Left lung (tissue), 4 donors: ENCODE measurements at regions not wholly inside any gene's neighbourhood (a gene's known extent, or its start where the extent isn't known, plus 50 kb on each side); places are given as distances from the start of the nearest gene placed in this dataset.
"Not testable (repeated sequence)": the region's sequence is repeated elsewhere in the genome, so short reads cannot be mapped to it uniquely, and the experiment has no call there.

Source experiments
- ATAC-seq: fragments of 200-7000 bp; cut with Tn5 transposase; one replicate; pipeline ENCODE4 v1.9.1; 2020; ENCODE audit warnings: moderate library complexity
- DNase-seq, 4 donors: peaks; one replicate each; pipeline ENCODE4 v3.0.0-alpha.2; 2013 to 2020
- H3K27ac ChIP-seq, 2 donors: fragments of 200-600 bp; sonication (generic) in 1 of 2; one replicate each; pipeline versions ENCODE4 v1.5.0 to v1.8.0; 2020 to 2021
- H3K27me3 ChIP-seq, 2 donors: fragments of 200-600 bp; sonication (generic) in 1 of 2; one replicate each; pipeline versions ENCODE4 v1.5.0 to v1.8.0; 2020 to 2021
- H3K36me3 ChIP-seq, 2 donors: fragments of 200-600 bp; sonication (generic) in 1 of 2; one replicate each; pipeline versions ENCODE4 v1.5.0 to v1.8.0; 2020 to 2021
- H3K4me1 ChIP-seq, 2 donors: fragments of 200-600 bp; one replicate each; pipeline ENCODE4 v1.8.0; 2021
- H3K4me3 ChIP-seq, 2 donors: fragments of 200-600 bp; sonication (generic) in 1 of 2; one replicate each; pipeline versions ENCODE4 v1.5.0 to v1.8.0; 2020 to 2021; ENCODE audit warnings: mild to moderate bottlenecking in 1 of 2
- H3K9me3 ChIP-seq, 2 donors: fragments of 200-600 bp; sonication (generic) in 1 of 2; one replicate each; pipeline versions ENCODE4 v1.5.0 to v1.8.0; 2020 to 2021
- CTCF ChIP-seq, 2 donors: fragments of 200-600 bp; sonication (generic) in 1 of 2; IDR thresholded peaks; one replicate each; pipeline versions ENCODE4 v1.5.0 to v1.8.0; 2021; ENCODE audit warnings: antibody characterized with exemption in 2 of 2
- intact Hi-C, 2 donors: fragments of 100-400 bp; cut with DNase I; formaldehyde crosslinking; loops; one replicate each; pipeline versions ENCODE4 v1.11.2 to v1.14.2; 2022
- donor health status: DM: no; HTN: yes; CAD: no.
- donor health status: DM: no; HTN: no; CAD: no.

- intact Hi-C loops = no loop called here
- no peak overlapping the region for H3K27ac ChIP-seq
- no peaks in the 10 kb centered on the region for H3K9me3 ChIP-seq
- H3K4me1 ChIP-seq = no peaks in the 10 kb centered on the region
- DNase-seq = no peak
- H3K36me3 ChIP-seq = no peaks in the 10 kb centered on the region
- H3K27me3 ChIP-seq = no peaks in the 10 kb centered on the region
- no peak overlapping the region for H3K4me3 ChIP-seq
- ATAC-seq = no peak
- no peak for TF ChIP-seq CTCF (IDR thresholded peaks at IDR 0.05)
Observed at GRCh38 chr1:96581772-96582171, 139.8 kb upstream of the PTBP2 start.

GRCh38 chr1:96583903-96584302, 137.7 kb upstream of the PTBP2 start:
- no peak for DNase-seq
- TF ChIP-seq CTCF (IDR thresholded peaks at IDR 0.05) = no peak
- Histone ChIP-seq H3K36me3 (no peaks in the 10 kb centered on the region), H3K4me3 (no peak overlapping the region), H3K27me3 (no peaks in the 10 kb centered on the region), H3K4me1 (no peaks in the 10 kb centered on the region), H3K9me3 (no peaks in the 10 kb centered on the region), H3K27ac (no peak overlapping the region)
- intact Hi-C loops = no loop called here
- no peak for ATAC-seq

- H3K27ac ChIP-seq = no peak overlapping the region
- no peaks in the 10 kb centered on the region for H3K9me3 ChIP-seq
- no peak for ATAC-seq
- no peaks in the 10 kb centered on the region for H3K4me1 ChIP-seq
- intact Hi-C loops = no loop called here
- H3K27me3 ChIP-seq = no peaks in the 10 kb centered on the region
- no peak overlapping the region for H3K4me3 ChIP-seq
- no peak for TF ChIP-seq CTCF (IDR thresholded peaks at IDR 0.05)
- H3K36me3 ChIP-seq = no peaks in the 10 kb centered on the region
- no peak for DNase-seq
Observed at GRCh38 chr1:96587222-96587621, 134.4 kb upstream of the PTBP2 start.

GRCh38 chr1:96588416-96588995, 133.1 kb upstream of the PTBP2 start:
- ATAC-seq (no peak), DNase-seq (peak in 2 of 4 donors; percentile 43 to 44)

GRCh38 chr1:96595530-96595929, 126.1 kb upstream of the PTBP2 start:
- ATAC-seq, H3K4me1 ChIP-seq, intact Hi-C loops: not testable (repeated sequence)

More at GRCh38 chr1:96588416-96588995, 133.1 kb upstream of the PTBP2 start:
- H3K27ac ChIP-seq = no peak overlapping the region
- no peaks in the 10 kb centered on the region for H3K27me3 ChIP-seq
- intact Hi-C loops = no loop called here
- H3K36me3 ChIP-seq = no peaks in the 10 kb centered on the region
- H3K4me3 ChIP-seq = no peak overlapping the region
- TF ChIP-seq CTCF (IDR thresholded peaks at IDR 0.05) = no peak
- no peaks in the 10 kb centered on the region for H3K9me3 ChIP-seq
- H3K4me1 ChIP-seq = no peaks in the 10 kb centered on the region

More at GRCh38 chr1:96595530-96595929, 126.1 kb upstream of the PTBP2 start:
- H3K36me3 ChIP-seq, H3K9me3 ChIP-seq, H3K4me3 ChIP-seq, H3K27me3 ChIP-seq, H3K27ac ChIP-seq, DNase-seq: not testable (repeated sequence)
